Ureter (tissue), 1 donor: ENCODE measurements at regions not wholly inside any gene's neighbourhood (a gene's known extent, or its start where the extent isn't known, plus 50 kb on each side); places are given as distances from the start of the nearest gene placed in this dataset.

Source experiments
- DNase-seq: peaks from one replicate; pipeline ENCODE4 v3.0.0-alpha.2; 2020; ENCODE audit warnings: low spot score
- donor health status: DM: yes; HTN: yes; CAD: no.

DNA sequence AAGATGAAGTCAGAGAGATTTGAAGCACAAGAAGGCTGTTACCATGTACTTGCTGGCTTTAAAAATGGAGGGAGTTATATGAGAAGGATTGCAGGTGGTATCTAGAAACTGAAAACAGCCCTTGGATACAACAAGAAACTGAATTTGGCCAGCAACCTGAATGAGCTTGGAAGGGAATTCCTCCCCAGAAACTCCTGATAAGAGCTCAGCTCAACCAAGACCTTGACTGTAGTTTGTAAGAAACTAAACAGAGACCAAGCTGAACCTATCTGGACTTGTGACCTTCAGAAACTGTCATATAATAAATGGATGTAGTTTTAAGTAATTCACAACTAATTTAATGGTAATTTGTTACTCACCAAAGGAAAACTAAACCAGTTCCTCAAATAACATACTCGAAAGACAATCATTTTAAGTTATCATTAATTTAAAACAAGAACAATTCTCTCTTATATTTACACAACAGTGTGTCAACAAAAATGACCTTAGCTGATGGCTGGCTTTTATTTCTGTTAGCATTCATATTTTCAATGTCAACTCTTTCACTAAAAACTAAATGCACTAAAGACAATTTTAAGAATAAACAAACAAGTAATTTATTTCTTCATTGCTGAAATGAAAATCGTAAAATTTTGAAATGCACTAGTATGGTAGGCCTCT is 1218.4 kb upstream of the TMPRSS15 start:
- no peak for DNase-seq

DNA sequence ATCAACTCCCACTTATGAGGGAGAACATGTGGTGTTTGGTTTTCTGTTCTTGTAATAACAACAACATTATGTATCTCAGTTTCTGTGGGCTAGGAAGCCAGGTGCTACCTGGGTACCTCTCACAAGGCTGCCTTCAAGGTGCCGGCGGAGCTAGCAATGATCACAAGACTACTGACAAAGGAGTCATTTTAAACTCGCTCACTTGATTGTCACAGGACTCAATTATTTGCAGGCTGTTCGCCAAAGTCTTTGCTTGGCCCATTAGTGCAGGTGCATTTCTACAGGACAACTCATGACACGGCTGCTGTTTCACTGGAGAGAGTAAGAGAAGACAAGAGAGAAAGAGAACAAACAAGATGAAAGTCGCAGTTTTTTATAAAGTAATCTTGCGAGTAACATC is 1237.4 kb upstream of the TMPRSS15 start:
- DNase-seq = no peak

GRCh38 chr21:19648391-19648790 is 1244.8 kb upstream of the TMPRSS15 start:
- DNase-seq = no peak

GRCh38 chr21:19683492-19683891 is 1279.9 kb upstream of the TMPRSS15 start:
- no peak for DNase-seq

DNA sequence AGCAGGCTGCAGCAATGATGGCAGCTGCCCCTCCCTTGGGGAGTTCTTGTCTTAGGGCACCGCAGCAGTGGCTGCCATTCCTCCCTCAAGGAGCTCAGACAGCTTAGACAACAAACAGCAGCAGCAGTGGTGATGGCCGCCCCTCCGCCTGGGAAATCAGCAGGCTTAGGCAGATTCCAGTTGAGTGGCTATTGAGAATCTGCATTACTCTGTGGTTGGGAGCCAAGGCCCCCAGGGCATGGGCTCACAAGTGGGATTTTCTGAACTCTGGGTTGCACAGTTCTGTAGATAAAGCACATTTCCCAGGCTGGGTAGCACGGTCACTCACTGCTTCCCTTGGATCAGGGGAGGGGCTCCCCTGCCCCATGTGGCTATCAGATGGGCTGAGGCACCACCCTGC is 1280.7 kb upstream of the TMPRSS15 start:
- DNase-seq = no peak

DNA sequence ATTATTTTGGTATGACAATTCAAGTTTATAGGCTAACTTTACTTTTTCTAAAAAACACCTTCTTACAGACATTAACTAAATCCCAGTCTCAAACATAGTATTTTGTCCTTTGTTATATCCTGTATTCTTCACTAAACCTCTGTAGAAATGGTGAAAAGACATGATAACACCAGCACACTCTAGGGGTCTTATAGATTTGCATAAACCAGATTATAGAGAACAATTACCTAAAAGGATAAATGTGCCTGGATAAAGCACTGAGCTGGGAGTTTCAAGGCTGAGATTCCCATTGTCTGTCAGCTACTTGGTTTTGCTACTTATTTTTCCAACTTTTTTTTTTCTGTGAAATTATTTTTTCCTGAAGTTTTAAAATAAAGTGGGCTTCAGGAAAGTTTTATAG is 1288.6 kb upstream of the TMPRSS15 start:
- no peak for DNase-seq

- no peak for DNase-seq
Measured at GRCh38 chr21:19695796-19696195, 1292.2 kb upstream of the TMPRSS15 start.

- no peak for DNase-seq
Measured at GRCh38 chr21:19700476-19700875, 1296.9 kb upstream of the TMPRSS15 start.

DNA sequence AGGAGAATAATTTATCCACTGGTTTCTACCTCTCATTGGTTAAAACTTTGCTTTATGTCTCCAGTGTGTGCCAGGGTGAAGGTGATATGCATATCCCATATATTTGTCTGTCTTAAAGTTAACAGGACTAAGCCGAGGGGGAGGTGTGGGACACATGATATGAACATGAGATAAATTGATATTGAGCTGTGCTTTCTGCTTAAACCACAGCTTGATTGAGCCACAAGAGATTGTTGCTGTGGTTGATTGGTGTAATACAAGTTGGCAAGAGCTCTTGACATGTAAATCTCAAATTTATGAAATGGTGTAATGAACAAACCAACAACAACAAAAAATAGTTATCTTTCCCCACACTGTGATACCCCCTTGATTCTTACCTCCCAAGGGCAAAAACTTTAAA is 1295.5 kb upstream of the NCAM2 start:
- no peak for DNase-seq

GRCh38 chr21:19704832-19705231 is 1293.4 kb upstream of the NCAM2 start:
- no peak for DNase-seq

GRCh38 chr21:19712441-19712840 is 1285.8 kb upstream of the NCAM2 start:
- no peak for DNase-seq

DNA sequence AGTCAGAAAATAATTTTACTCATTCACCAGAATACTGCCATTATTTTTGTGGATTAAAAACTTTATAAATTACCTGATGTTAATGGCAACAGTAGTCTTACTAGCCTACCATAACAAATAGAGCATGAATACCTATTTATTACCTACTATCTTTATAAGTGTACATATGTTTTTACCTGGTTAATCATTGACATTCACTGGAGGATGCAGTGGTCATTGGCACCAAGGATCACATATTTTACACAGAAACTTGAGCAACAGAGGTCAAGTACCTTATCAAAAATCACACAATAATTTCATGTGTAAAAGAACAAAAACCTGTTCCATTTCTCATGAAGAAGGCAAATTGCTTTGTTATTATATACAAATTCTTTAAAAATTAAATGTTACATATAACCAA is 1284.9 kb upstream of the NCAM2 start:
- DNase-seq = no peak

DNA sequence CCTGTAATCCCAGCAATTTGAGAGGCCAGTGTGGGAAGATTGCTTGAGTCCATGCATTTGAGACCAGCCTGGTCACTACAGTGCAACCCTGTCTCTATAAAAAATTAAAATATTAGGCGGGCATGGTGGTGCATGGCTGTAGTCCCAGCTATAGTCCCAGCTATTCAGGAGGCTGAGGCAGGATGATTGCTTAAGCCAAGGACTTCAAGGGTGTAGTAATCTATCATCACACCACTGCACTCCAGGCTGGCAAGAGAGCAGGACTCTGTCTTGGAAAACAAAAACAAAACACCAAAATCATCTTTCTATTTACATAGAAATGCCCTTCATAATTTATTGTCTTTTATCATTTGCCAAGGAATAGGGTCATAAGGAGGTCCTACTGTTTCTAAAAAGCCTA is 1274.1 kb upstream of the NCAM2 start:
- DNase-seq = no peak

- DNase-seq = no peak
Measured at GRCh38 chr21:19731251-19731650, 1267.0 kb upstream of the NCAM2 start.

DNA sequence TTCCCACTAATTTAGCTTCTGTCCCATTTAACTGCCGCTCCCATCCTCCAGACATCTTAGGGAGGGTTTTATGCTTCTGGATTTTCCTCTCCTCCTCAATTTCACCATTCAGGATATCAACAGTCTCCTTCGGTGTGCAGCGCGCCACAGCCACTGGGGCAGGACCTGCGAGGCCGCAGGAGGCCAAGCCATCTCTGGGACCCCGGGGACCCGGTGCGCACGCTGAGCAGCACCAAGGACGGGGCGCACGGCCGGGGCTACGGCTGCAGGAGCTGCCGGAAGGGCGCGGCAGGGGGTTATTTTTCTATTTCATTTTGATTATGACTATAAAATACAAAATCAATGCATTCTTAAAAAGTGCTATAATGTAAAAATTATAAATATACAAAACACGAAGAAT is 1238.4 kb upstream of the NCAM2 start:
- DNase-seq = no peak

DNA sequence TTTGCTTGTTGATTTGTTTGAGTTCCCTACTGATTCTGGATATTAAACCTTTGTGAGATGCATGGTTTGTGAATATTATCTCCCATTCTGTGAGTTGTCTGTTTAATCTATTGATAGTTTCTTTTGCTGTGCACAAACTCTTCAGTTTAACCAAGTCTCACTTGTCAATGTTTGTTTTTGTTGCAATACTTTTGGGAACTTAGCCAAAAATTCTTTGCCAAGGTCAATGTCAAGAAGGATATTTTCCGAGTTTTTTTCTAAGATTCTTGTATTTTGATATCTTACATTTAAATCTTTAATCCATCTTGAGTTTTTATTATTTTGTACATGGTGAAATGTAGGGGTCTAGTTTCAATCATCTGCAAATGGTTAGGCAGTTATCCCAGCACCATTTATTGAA is 1230.7 kb upstream of the NCAM2 start:
- no peak for DNase-seq

DNA sequence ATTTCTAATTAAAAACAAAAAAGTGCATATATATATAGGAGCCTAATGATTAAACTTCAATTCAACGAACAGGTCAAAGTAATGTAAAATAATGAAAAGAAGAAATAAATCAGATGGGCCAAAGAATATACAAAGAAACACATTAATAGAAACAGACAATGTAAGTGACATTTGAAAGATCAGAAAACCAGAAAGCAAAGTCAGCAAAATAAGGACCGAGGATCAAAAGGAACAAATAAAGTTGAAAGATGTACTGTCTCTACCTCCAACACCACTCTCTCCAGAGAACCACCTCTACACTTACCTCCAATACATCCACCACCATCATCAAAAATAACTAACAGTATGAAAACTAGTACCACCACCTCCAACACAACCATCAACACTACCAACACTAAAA is 1226.3 kb upstream of the NCAM2 start:
- DNase-seq = no peak

- no peak for DNase-seq
Measured at GRCh38 chr21:19776076-19776475, 1222.1 kb upstream of the NCAM2 start.

- no peak for DNase-seq
Measured at GRCh38 chr21:19781881-19782652, 1216.1 kb upstream of the NCAM2 start.

DNA sequence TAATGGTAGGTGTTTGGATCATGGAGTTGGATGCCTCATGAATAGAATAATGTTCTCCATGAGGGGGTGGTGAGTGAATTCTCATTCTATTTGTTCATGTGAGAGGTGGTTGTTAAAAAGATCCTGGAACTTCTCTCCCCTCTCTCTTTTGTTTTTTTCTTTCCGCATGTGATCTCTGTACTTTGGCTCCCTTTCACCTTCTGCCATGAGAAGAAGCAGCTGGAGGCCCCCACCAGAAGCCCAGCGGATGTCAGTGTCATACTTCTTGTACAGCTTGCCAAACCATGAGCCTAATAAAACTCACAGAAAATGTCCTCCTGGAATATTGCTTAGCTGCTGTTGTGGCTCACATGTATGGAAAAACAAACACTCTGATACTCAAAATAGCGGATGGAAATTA is 1212.3 kb upstream of the NCAM2 start:
- DNase-seq = no peak

DNA sequence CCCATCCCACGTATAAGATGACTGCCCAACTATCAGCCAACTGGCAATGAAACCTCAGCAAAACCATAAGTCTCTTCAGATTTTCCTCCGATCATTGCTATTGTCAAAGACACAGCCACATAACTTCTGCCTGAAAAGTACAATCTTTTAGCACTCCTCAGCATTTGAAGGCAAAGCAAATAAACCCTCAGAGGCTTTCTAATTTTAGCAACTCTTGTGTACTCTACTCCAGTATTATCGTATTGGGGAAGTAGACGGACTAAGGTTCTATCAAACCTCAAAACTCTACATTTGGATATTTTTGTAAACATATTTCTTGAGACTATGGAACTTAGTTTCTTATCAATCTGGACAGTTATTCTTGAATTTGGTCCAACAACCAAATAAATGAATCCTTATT is 1206.2 kb upstream of the NCAM2 start:
- DNase-seq = no peak

DNA sequence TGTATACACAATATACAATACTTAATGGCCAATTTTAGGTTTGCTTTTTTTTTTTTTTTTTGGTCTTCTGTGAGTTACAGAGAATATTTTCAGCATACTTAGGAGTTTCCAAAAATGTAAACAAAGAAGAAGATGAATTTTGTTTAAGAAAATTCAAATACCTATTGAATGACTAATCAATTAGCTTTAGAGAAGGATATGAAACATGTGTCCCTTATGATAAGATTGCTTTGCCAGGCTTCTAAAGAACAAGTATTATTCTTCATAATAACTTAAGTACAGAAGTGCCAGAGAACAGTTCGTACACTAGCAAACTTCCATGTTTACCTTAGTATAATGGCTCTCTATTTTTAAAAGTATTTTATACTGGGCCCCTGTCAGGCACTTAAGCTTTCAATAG is 1191.0 kb upstream of the NCAM2 start:
- DNase-seq = no peak

DNA sequence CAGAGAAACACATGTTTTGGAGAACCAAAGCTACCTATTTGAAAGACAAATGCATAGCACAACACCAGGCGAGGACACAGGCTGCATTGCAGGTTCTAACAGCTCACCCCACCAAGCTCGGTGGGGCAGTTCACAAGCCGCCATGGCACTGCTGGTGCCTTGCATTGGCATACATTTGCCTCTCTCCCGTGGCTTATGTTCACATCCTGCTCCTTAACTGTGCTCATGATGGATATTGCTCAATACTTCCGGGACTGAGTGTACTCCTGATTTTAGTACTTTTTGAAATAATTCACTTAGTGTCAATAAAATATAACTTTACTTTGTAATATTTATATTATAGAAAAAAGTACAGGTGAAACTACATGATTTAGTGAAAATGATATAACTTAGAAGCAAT is 1187.4 kb upstream of the NCAM2 start:
- no peak for DNase-seq

GRCh38 chr21:19830446-19830845 is 1167.8 kb upstream of the NCAM2 start:
- DNase-seq = no peak
